Peyer's patch (tissue), 4 donors: ENCODE measurements at regions not wholly inside any gene's neighbourhood (a gene's known extent, or its start where the extent isn't known, plus 50 kb on each side); places are given as distances from the start of the nearest gene placed in this dataset.

Experiments
- POLR2A ChIP-seq, 2 donors: fragments of 450-650 bp; IDR thresholded peaks; one replicate each; pipeline ENCODE4 v1.5.1; 2017; ENCODE audit warnings: antibody characterized with exemption in 2 of 2, mild to moderate bottlenecking in 2 of 2, moderate library complexity in 2 of 2
- TF ChIP-seq, protein P1 (sequence below), 6 experiments: fragments of 450-650 bp in 4 of 6; fragments of 200-600 bp in 2 of 6; sonication (generic) in 1 of 6; IDR thresholded peaks; one replicate each; pipeline ENCODE4 v1.5.1; 2017 to 2019; ENCODE audit warnings: antibody characterized with exemption in 6 of 6, mild to moderate bottlenecking in 3 of 6, moderate library complexity in 1 of 6

- TF ChIP-seq, protein P1, sequence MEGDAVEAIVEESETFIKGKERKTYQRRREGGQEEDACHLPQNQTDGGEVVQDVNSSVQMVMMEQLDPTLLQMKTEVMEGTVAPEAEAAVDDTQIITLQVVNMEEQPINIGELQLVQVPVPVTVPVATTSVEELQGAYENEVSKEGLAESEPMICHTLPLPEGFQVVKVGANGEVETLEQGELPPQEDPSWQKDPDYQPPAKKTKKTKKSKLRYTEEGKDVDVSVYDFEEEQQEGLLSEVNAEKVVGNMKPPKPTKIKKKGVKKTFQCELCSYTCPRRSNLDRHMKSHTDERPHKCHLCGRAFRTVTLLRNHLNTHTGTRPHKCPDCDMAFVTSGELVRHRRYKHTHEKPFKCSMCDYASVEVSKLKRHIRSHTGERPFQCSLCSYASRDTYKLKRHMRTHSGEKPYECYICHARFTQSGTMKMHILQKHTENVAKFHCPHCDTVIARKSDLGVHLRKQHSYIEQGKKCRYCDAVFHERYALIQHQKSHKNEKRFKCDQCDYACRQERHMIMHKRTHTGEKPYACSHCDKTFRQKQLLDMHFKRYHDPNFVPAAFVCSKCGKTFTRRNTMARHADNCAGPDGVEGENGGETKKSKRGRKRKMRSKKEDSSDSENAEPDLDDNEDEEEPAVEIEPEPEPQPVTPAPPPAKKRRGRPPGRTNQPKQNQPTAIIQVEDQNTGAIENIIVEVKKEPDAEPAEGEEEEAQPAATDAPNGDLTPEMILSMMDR (IDR thresholded peaks at IDR 0.05), result no peak
- no peak for TF ChIP-seq POLR2A (IDR thresholded peaks at IDR 0.05)
Observed at GRCh38 chr16:35410438-35410837, 1951.0 kb downstream of the TP53TG3F start.
